ENCODE measurements at regions not wholly inside any gene's neighbourhood (a gene's known extent, or its start where the extent isn't known, plus 50 kb on each side); places are given as distances from the start of the nearest gene placed in this dataset.

GRCh38 chr6:92469186-92469828, 950.1 kb downstream of the EPHA7 start:
- Histone ChIP-seq H3K9ac (replicated peaks in 1 of 4; ENCODE audit: extremely low read depth in 1 of 4, low read depth in 3 of 4, low read length in 3 of 4) (no peak overlapping the region), H3K23ac (ENCODE audit: insufficient read length) (no peak overlapping the region), H3K23me2 (ENCODE audit: low read depth, low read length) (no peaks in the 10 kb centered on the region), H2BK15ac (ENCODE audit: low read length) (no peak overlapping the region), H3K27ac (ENCODE audit: low read depth, low read length) (no peak overlapping the region), H3K56ac (replicated peaks; ENCODE audit: insufficient read length, low read depth, low read length) (no peak overlapping the region), H3K27me3 (replicated peaks in 1 of 4; ENCODE audit: control insufficient read depth in 3 of 4, extremely low read depth in 1 of 4, insufficient read depth in 3 of 4, low read length in 3 of 4) (no peaks in the 10 kb centered on the region), H3K4ac (replicated peaks; ENCODE audit: insufficient read length, low read depth, low read length) (no peak overlapping the region), H3K9me3 (ENCODE audit: insufficient read depth in 2 of 2, low read depth in 1 of 2, low read length in 1 of 2) (peaks cover 3 to 9% of the 10 kb centered on the region in 2 experiments; a peak in 2 of 4 replicates), H3K4me1 (replicated peaks in 1 of 4; ENCODE audit: control insufficient read depth in 3 of 4, insufficient read depth in 4 of 4, low read length in 3 of 4) (no peaks in the 10 kb centered on the region), H2BK120ac (replicated peaks; ENCODE audit: low read depth, low read length) (no peak overlapping the region), H4K5ac (ENCODE audit: insufficient read length, low read depth, low read length) (no peak overlapping the region), H2BK12ac (ENCODE audit: low read depth, low read length) (no peak overlapping the region), H2AK5ac (ENCODE audit: low read depth, low read length) (no peak overlapping the region), H3K4me3 (ENCODE audit: extremely low read depth in 1 of 4, insufficient read depth in 2 of 4, low read depth in 3 of 4, low read length in 4 of 4) (no peak overlapping the region), H2BK5ac (ENCODE audit: low read depth, low read length) (no peak overlapping the region), H3K14ac (ENCODE audit: insufficient read length) (no peak overlapping the region), H2AFZ (ENCODE audit: low read length) (no peak overlapping the region), H3K4me2 (ENCODE audit: insufficient read depth in 1 of 2, low read depth in 2 of 2, low read length in 2 of 2) (no peak overlapping the region), H2BK20ac (ENCODE audit: low read length) (no peak overlapping the region), H4K8ac (ENCODE audit: extremely low read depth, insufficient read depth, low read length) (no peak overlapping the region), H3K79me2 (ENCODE audit: control insufficient read depth in 1 of 2, insufficient read depth in 2 of 2, low read length in 2 of 2) (no peaks in the 10 kb centered on the region), H3K36me3 (ENCODE audit: control insufficient read depth in 2 of 4, insufficient read depth in 4 of 4, low read length in 3 of 4) (no peaks in the 10 kb centered on the region; a peak in 1 of 8 replicates), H3K79me1 (ENCODE audit: low read depth, low read length) (no peaks in the 10 kb centered on the region), H3K18ac (ENCODE audit: extremely low read depth, low read length) (no peak overlapping the region), H4K91ac (replicated peaks; ENCODE audit: insufficient read length, low read length) (no peak overlapping the region), H4K20me1 (replicated peaks in 1 of 2; ENCODE audit: control insufficient read depth in 1 of 2, insufficient read depth in 2 of 2, low read length in 2 of 2) (no peaks in the 10 kb centered on the region)
- CTCF ChIA-PET (ENCODE audit: partially characterized antibody) = no interaction called here
- no peak for TF ChIP-seq EP300 (IDR thresholded peaks at IDR 0.05; ENCODE audit: borderline replicate concordance in 1 of 2, low read depth in 2 of 2, low read length in 2 of 2)
- POLR2A ChIA-PET (ENCODE audit: partially characterized antibody) = no interaction called here
- WGBS, 2 experiments (ENCODE audit: extremely low coverage in 1 of 2, insufficient coverage in 1 of 2, insufficient read length in 1 of 2, insufficient replicate concordance in 2 of 2, low coverage in 1 of 2, low lambda C conversion rate in 2 of 2, missing lambda C conversion rate in 1 of 2) = 90 to 100% methylated on average over 1 to 4 of the region's 4 CpGs
- no peak for DNase-seq (ENCODE audit: low read depth in 1 of 2, low spot score in 2 of 2)
- FAIRE-seq = no peak

Data from H1 (cell line).